HG03442 (cell line): ENCODE measurements at regions not wholly inside any gene's neighbourhood (a gene's known extent, or its start where the extent isn't known, plus 50 kb on each side); places are given as distances from the start of the nearest gene placed in this dataset.

Experiments
- ATAC-seq: cut with Tn5 transposase; IDR thresholded peaks from one replicate; pipeline ENCODE4 v1.9.1; 2021; ENCODE audit warnings: mild to moderate bottlenecking, moderate library complexity; ENCODE audit not compliant: unreplicated experiment

DNA sequence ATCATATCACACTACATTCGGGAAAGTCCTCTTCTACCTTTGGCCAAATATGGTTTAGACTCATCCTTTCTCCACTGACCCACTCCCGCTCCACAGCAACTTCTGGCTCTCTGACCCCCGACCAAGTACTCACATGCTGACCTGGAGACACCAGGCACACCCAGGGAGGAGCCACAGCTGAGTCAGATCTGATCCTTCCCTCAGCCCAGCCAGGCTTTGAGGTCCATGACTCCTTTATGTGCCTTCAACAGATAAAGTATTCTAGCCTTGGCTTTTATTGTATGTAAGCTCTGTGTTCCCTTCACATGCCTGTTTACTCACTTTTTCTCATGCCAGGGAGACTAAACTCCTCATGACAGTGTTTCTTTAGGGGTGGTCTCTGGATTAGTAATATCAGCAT, 166.9 kb upstream of the UMPS start:
- ATAC-seq: no peak

- ATAC-seq: no peak
These were observed 165.2 kb upstream of the UMPS start for GRCh38 chr3:124565013-124565412.

DNA sequence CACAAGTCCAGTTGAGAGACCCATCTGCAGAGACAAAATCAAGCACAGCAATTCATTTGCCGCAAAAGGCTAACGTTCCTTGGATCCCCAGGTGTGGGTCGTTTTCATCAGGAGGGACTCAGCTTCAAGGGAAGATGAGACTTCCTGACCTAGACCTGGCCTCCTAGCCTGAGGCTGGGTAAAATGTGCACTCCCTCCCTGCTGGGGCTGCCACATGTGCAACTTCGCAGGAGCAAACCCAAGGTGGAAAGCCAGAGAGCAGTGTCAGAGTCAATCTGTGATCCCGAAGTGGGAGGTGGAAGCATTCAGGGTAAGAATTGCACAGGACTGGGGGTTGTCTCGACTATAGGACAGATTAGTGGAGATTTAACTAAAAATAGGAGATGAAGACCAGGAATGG, 164.7 kb upstream of the UMPS start:
- no peak for ATAC-seq

DNA sequence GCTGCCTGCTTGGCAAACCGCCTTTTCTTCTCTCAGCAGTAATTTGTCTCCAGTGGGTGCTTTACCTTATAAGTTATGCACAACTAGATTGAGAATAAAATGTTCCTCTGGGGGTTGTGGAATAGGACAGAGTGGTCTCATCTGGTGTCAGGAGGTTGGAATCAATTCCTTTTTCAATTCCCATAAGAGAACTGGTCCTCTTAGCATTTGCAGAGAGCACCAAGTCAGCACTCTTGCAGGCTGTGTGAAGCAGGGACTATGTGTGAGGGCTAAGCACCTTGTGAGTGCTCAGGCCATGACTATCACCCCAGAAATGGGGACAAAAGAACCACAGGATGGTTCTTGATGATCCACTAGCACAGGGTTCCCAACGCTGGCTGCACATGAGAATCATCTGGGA, 163.6 kb upstream of the UMPS start:
- no peak for ATAC-seq

DNA sequence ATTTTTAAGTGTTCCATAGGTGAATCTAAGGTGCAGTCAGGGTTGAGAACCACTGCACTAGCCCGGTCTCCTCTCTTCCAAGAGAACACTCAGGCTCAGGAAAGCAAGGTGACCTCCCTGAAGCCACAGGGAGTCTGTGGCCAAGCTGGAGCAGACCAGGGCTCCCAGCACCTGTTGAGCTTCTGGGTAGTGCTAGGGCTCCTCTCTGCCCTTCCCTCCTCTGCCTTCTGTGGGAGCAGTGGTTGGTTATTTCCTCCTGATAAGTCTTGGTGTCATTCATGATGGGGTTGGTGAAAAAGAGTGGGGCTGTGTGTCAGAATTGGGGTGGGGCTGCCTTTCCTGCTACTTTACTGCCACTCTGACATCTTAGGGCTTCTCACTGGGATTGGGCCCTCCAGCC, 163.1 kb upstream of the UMPS start:
- no peak for ATAC-seq

GRCh38 chr3:124569761-124570160, 160.5 kb upstream of the UMPS start:
- no peak for ATAC-seq

- no peak for ATAC-seq
These were observed 160.0 kb upstream of the UMPS start for GRCh38 chr3:124570232-124570631.

GRCh38 chr3:124572851-124573405, 157.3 kb upstream of the UMPS start:
- no peak for ATAC-seq

- ATAC-seq: no peak
These were observed 156.2 kb upstream of the UMPS start for GRCh38 chr3:124574012-124574411.

GRCh38 chr3:124576565-124577493, 153.4 kb upstream of the UMPS start:
- ATAC-seq: peak; percentile 50

- peak; percentile 57 for ATAC-seq
These were observed 152.6 kb upstream of the UMPS start for GRCh38 chr3:124577494-124578167.

GRCh38 chr3:124579641-124580040, 150.6 kb upstream of the UMPS start:
- no peak for ATAC-seq

GRCh38 chr3:124582196-124582595, 148.1 kb upstream of the UMPS start:
- no peak for ATAC-seq

GRCh38 chr3:124582621-124583395, 147.4 kb upstream of the UMPS start:
- no peak for ATAC-seq

DNA sequence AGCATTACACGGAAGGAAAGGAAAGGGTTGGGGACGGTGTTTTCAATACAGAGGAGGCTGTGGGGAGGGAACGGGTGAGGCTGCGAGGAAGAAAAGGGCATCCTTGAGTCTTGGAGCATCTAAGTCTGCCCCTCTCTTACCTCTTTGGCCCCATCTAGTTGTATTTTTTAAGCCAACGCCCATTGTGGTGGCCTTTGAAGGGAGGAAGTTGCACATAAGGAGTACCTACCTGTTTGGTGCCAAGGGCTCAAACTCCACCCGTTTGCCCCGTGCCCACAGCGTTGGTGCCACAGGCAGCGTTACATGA, 146.1 kb upstream of the UMPS start:
- no peak for ATAC-seq

- no peak for ATAC-seq
These were observed 145.5 kb upstream of the UMPS start for GRCh38 chr3:124584552-124585391.

GRCh38 chr3:124586126-124587052, 143.9 kb upstream of the UMPS start:
- no peak for ATAC-seq

- ATAC-seq: no peak
These were observed 143.2 kb upstream of the UMPS start for GRCh38 chr3:124587053-124587408.

DNA sequence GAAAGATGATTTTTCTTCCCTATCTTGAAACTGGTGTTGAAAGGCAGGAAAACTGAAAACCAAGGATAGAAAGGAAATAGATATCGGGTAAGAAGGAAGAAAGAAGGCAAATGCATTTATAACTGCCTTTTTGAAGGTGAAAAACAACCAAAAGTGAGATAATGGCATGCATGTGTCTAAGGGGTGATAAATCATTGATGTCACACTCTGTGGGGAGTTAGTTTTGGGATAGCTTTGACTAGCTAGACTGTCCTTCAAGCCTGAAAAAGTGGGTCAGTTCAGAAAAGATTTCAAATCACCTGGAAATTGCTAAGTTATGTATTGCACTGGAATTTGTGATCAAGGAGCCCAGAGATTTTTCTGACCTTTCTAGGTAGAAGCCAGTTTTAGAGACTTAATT, 142.2 kb upstream of the UMPS start:
- ATAC-seq: no peak

DNA sequence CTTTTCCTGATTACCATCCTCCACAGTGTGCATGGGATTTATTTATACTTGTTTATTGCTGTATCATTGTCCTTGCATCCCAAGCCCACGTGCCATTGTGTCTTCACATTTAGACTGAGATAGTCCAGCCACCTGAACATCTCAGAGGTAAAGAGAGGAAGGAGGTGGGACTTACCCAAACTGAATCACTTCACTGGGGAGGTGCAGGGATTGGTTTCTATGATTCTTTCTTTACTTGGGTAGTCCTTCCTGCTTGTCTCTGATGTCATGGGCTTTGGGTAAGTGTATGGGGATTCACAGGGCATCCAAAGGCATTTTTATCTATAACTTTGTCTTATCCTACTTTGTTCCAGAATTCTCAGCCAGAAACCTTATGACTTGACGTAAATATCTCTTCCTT, 141.5 kb upstream of the UMPS start:
- no peak for ATAC-seq
